ENCODE measurements at regions not wholly inside any gene's neighbourhood (a gene's known extent, or its start where the extent isn't known, plus 50 kb on each side); places are given as distances from the start of the nearest gene placed in this dataset.

DNA sequence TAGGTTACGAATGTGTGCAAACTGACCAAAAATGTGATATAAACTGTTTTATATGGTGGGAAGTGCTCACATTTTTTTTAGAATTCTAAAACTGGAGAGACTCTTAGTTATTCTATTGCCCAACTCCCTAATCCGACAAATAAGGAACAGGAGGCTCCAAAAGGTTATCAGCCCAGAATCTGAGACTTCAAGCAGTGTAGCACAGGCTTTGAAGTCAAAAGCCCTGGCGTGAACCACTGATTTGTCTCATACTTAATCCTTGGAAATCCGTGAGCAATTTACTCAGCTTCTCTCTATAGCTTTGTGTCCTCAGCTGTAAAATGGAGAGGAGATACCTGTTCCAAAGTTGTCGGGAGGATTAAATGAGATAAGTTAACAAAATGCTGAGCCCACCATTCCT lies 368.8 kb upstream of the SASH1 start:
- TF ChIP-seq, protein P1, sequence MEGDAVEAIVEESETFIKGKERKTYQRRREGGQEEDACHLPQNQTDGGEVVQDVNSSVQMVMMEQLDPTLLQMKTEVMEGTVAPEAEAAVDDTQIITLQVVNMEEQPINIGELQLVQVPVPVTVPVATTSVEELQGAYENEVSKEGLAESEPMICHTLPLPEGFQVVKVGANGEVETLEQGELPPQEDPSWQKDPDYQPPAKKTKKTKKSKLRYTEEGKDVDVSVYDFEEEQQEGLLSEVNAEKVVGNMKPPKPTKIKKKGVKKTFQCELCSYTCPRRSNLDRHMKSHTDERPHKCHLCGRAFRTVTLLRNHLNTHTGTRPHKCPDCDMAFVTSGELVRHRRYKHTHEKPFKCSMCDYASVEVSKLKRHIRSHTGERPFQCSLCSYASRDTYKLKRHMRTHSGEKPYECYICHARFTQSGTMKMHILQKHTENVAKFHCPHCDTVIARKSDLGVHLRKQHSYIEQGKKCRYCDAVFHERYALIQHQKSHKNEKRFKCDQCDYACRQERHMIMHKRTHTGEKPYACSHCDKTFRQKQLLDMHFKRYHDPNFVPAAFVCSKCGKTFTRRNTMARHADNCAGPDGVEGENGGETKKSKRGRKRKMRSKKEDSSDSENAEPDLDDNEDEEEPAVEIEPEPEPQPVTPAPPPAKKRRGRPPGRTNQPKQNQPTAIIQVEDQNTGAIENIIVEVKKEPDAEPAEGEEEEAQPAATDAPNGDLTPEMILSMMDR (IDR thresholded peaks at IDR 0.05; ENCODE audit: low read depth, low read length), result no peak
- H3K4me3 ChIP-seq (ENCODE audit: low read depth, low read length), result no peak overlapping the region

DNA sequence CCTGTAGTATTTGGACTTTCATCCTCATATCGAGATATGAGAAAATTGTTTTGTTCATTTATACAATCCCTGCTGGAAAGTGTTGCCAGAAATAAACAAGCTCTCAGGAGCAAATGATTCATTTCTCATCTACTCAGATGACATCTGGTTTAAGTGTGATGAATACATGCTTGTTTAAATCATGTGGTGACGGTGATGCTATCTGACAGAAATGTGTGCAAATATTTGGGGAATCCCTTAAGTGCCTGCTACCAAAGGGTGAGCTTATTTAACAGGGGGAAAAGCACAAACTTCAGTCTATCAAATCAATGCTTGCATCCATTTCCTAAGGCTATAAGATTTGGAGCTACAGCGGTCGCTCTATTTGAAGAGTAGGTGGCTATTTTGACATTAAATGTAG lies 368.3 kb upstream of the SASH1 start:
- TF ChIP-seq, protein P1 (IDR thresholded peaks at IDR 0.05; ENCODE audit: low read depth, low read length), result no peak

DNA sequence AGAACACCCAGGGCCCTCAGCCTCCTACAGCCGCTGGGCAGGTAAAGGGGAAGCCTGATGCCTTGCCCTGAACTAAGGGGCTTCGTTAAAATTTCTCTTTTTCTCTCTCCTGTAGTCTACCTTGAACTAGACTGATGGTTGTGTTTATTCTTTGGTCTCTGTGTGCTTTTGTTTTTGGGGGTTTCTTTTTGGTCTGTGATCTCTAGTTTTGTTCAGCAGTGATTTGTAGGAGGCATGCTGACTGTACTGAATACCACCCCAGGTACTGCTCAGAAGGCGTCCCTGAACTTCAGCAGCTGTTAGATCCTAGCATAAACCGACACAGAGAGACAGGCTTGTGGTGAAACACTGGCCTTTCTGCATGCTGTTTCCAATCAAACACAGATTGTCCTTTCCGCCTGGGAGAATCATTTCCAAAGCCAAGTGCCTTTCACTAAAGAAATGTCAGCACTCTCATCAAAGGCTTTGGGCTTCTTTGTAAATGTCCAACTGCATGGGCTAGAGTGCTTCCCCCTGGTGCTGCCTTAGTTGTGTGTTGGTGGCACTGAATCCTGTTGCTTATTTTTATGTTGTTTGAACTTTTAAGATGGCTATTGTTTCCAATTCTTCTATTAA lies 364.7 kb upstream of the SASH1 start:
- no peak overlapping the region for H3K4me3 ChIP-seq (ENCODE audit: low read depth, low read length)
- TF ChIP-seq, protein P1 (IDR thresholded peaks at IDR 0.05; ENCODE audit: low read depth, low read length), result no peak

More for the DNA sequence above, 368.3 kb upstream of the SASH1 start:
- H3K4me3 ChIP-seq (ENCODE audit: low read depth, low read length), result no peak overlapping the region

DNA sequence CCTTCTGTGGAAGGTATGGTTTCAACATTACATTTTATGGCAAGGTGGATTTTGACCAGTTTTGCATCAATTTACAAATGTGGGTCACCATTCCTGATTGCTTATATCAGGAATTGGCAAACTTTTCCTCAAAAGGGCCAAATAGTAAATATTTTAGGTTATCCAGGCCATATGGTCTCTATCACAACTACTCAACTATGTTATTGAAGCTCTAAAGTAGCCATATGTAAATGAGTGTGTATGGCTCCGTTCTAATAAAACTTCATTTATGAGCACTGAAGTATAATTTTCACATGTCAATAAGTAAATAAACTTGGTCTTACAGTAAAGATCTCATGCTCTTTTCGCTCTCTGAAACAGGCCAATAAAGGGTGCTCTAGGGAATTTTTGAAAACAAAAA lies 362.7 kb upstream of the SASH1 start:
- TF ChIP-seq, protein P1 (IDR thresholded peaks at IDR 0.05; ENCODE audit: low read depth, low read length), result no peak
- no peak overlapping the region for H3K4me3 ChIP-seq (ENCODE audit: low read depth, low read length)

DNA sequence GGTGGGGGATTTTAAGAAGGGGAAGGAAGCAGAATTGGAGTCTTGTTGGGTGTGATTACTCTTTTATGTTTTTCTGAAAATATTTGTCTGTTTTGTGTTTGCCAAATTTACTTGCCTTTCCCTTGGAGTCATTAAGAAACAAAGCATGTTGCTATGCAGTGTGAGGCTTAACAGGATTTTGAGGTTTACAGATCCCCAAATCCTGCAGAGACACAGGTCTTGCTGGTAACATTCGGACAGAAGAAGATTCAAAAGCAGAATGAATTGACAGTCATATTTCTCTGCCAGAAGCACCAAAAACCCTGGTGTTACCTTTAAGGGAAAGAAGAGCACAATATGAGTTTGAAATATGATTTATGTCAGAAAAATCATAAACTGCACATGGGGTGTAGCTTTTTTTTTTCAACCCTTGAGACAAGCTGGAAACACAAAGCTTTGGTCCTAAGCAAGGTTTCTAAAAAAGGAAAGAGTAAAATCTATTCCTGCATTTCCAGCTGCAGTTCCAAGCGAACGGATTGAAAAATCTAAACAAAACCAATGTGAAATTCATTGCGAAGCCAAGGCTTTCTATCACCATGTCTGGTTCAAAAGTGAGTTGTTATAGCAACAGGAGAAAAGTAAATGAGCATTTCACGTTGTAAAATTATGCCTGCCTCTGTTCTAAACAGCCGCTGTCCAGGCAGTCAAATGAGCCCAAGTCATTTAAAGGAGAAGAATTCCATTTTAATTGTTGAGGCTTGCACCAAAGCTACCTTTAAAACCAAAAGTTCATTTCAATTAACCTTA lies 358.9 kb upstream of the SASH1 start:
- TF ChIP-seq, protein P1 (IDR thresholded peaks at IDR 0.05; ENCODE audit: low read depth, low read length), result no peak
- no peak overlapping the region for H3K4me3 ChIP-seq (ENCODE audit: low read depth, low read length)

DNA sequence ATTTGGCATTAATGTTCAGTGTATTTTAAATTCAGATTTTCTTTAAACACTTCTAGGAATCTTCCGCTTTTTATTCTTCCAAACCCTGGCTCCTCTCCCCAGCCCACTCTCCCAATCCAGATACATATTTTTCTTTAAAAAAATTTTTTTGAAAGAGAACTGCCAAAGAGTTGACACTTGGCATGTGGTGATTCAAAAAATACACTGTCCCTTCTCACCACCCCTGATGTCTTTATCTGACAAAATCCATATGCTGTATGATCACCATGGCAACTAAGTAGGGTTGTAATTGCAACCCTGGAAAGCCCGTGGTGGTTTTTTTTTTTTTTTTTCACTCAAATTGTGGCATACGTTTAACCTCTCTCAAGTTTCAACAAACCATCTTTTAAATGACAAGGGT lies 355.8 kb upstream of the SASH1 start:
- TF ChIP-seq, protein P1 (IDR thresholded peaks at IDR 0.05; ENCODE audit: low read depth, low read length), result no peak
- no peak overlapping the region for H3K4me3 ChIP-seq (ENCODE audit: low read depth, low read length)

DNA sequence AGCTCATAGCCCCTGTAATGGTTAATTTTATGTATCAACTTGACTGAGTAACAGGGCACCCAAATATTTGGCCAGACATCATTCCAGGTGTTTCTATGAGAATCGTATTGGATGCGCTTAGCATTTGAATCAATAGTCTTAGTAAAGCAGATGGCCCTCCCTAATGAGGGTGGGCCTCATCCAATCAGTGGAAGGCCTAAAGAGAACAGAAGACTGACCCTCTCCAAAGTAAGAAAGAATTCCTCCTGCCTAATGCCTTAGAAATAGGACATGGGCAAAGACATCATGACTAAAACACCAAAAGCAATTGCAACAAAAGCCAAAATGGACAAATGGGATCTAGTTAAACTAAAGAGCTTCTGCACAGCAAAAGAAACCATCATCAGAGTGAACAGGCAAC lies 352.5 kb upstream of the SASH1 start:
- TF ChIP-seq, protein P1 (IDR thresholded peaks at IDR 0.05; ENCODE audit: low read depth, low read length), result no peak
- no peak overlapping the region for H3K4me3 ChIP-seq (ENCODE audit: low read depth, low read length)

All from WI38 (cell line).